ENCODE measurements at regions not wholly inside any gene's neighbourhood (a gene's known extent, or its start where the extent isn't known, plus 50 kb on each side); places are given as distances from the start of the nearest gene placed in this dataset.

GRCh38 chr12:118498171-118498570 lies 121.8 kb downstream of the SUDS3 start:
- TF ChIP-seq CTCF (IDR thresholded peaks at IDR 0.05) = no peak
- no peak for TF ChIP-seq POLR2A (IDR thresholded peaks at IDR 0.05)
- TF ChIP-seq EP300 (IDR thresholded peaks at IDR 0.05) = no peak
